Neural crest cell (in vitro differentiated cells): ENCODE measurements at regions not wholly inside any gene's neighbourhood (a gene's known extent, or its start where the extent isn't known, plus 50 kb on each side); places are given as distances from the start of the nearest gene placed in this dataset.
"Not testable (repeated sequence)": the region's sequence is repeated elsewhere in the genome, so short reads cannot be mapped to it uniquely, and the experiment has no call there.

Source experiments
- DNase-seq: peaks from one replicate; pipeline ENCODE4 v3.0.0; 2021; ENCODE audit warnings: low read depth, mixed read lengths, low spot score
- H3K27ac Mint-ChIP-seq: one replicate; pipeline ENCODE4 v1.8.0; 2021; ENCODE audit warnings: mild to moderate bottlenecking, mixed read lengths; ENCODE audit not compliant: unreplicated experiment
- H3K27me3 Mint-ChIP-seq: 2 replicates; pipeline ENCODE4 v1.8.0; 2021; ENCODE audit warnings: low read depth, mild to moderate bottlenecking, mixed read lengths
- H3K36me3 Mint-ChIP-seq: 2 replicates; pipeline ENCODE4 v1.8.0; 2021; ENCODE audit warnings: low read depth, mild to moderate bottlenecking, mixed read lengths
- H3K4me1 Mint-ChIP-seq: 2 replicates; pipeline ENCODE4 v1.8.0; 2021; ENCODE audit warnings: mixed read lengths
- H3K4me3 Mint-ChIP-seq: one replicate; pipeline ENCODE4 v1.8.0; 2021; ENCODE audit warnings: mild to moderate bottlenecking, mixed read lengths
- H3K9me3 Mint-ChIP-seq: 2 replicates; pipeline ENCODE4 v1.8.0; 2021; ENCODE audit warnings: mixed read lengths
- CTCF ChIP-seq: fragments of 200-600 bp; sonication (generic); conservative IDR thresholded peaks from 2 replicates; pipeline ENCODE4 v1.5.0; 2021; ENCODE audit warnings: antibody characterized with exemption, mild to moderate bottlenecking

- Mint-ChIP-seq H3K36me3 (no peaks in the 10 kb centered on the region), H3K4me1 (no peaks in the 10 kb centered on the region), H3K27me3 (no peaks in the 10 kb centered on the region), H3K4me3 (no peak overlapping the region), H3K9me3 (peaks cover 3% of the 10 kb centered on the region), H3K27ac (no peak overlapping the region)
- no peak for TF ChIP-seq CTCF
- no peak for DNase-seq
Observed at GRCh38 chr3:84717894-84718293, 240.9 kb upstream of the CADM2 start.

GRCh38 chr3:84724877-84725276 lies 233.9 kb upstream of the CADM2 start:
- H3K4me3 Mint-ChIP-seq, result no peak overlapping the region
- no peaks in the 10 kb centered on the region for H3K4me1 Mint-ChIP-seq
- H3K27me3 Mint-ChIP-seq, result no peaks in the 10 kb centered on the region
- no peaks in the 10 kb centered on the region for H3K9me3 Mint-ChIP-seq
- no peak for DNase-seq
- TF ChIP-seq CTCF, result no peak
- H3K27ac Mint-ChIP-seq, result no peak overlapping the region
- H3K36me3 Mint-ChIP-seq, result no peaks in the 10 kb centered on the region

- Mint-ChIP-seq H3K4me3 (no peak overlapping the region), H3K27ac (no peak overlapping the region), H3K4me1 (no peaks in the 10 kb centered on the region), H3K27me3 (no peaks in the 10 kb centered on the region), H3K9me3 (no peaks in the 10 kb centered on the region), H3K36me3 (no peaks in the 10 kb centered on the region)
- TF ChIP-seq CTCF, result no peak
- DNase-seq, result no peak
Observed at GRCh38 chr3:84727616-84728015, 231.2 kb upstream of the CADM2 start.

GRCh38 chr3:84734731-84735130 lies 224.1 kb upstream of the CADM2 start:
- H3K27ac Mint-ChIP-seq, H3K4me1 Mint-ChIP-seq, H3K9me3 Mint-ChIP-seq, H3K4me3 Mint-ChIP-seq, DNase-seq, H3K27me3 Mint-ChIP-seq, H3K36me3 Mint-ChIP-seq: not testable (repeated sequence)

GRCh38 chr3:84738086-84738485 lies 220.7 kb upstream of the CADM2 start:
- no peaks in the 10 kb centered on the region for H3K4me1 Mint-ChIP-seq
- H3K9me3 Mint-ChIP-seq, result no peaks in the 10 kb centered on the region
- no peak overlapping the region for H3K4me3 Mint-ChIP-seq
- no peak overlapping the region for H3K27ac Mint-ChIP-seq
- no peaks in the 10 kb centered on the region for H3K36me3 Mint-ChIP-seq
- no peak for DNase-seq
- no peaks in the 10 kb centered on the region for H3K27me3 Mint-ChIP-seq
- TF ChIP-seq CTCF, result no peak

GRCh38 chr3:84742915-84743425 lies 215.8 kb upstream of the CADM2 start:
- no peak for TF ChIP-seq CTCF
- Mint-ChIP-seq H3K27me3 (no peaks in the 10 kb centered on the region), H3K4me1 (no peaks in the 10 kb centered on the region), H3K9me3 (no peaks in the 10 kb centered on the region), H3K4me3 (no peak overlapping the region), H3K27ac (no peak overlapping the region), H3K36me3 (no peaks in the 10 kb centered on the region)
- no peak for DNase-seq
